ENCODE measurements at regions not wholly inside any gene's neighbourhood (a gene's known extent, or its start where the extent isn't known, plus 50 kb on each side); places are given as distances from the start of the nearest gene placed in this dataset.

DNA sequence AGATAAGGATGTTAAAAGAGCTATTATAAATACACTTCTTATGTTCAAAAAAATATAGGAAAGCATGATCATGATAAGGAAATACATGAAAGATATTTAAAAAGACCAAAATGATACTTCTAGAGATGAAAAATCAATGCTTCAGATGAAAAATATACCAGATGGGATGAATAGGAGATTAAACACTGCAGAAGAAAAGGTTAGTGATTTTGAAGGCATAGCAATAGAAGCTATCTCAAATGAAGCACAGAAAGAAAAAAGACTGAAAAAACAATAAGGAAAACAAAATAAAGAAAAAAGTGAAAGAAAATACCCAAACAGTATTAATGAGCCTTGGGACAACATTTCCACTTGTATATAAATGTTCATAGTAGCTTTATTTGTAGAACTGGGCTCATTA lies 80.7 kb upstream of the LEF1 start:
- H3K4me3 ChIP-seq (ENCODE audit: low read depth, low read length) = no peak overlapping the region

DNA sequence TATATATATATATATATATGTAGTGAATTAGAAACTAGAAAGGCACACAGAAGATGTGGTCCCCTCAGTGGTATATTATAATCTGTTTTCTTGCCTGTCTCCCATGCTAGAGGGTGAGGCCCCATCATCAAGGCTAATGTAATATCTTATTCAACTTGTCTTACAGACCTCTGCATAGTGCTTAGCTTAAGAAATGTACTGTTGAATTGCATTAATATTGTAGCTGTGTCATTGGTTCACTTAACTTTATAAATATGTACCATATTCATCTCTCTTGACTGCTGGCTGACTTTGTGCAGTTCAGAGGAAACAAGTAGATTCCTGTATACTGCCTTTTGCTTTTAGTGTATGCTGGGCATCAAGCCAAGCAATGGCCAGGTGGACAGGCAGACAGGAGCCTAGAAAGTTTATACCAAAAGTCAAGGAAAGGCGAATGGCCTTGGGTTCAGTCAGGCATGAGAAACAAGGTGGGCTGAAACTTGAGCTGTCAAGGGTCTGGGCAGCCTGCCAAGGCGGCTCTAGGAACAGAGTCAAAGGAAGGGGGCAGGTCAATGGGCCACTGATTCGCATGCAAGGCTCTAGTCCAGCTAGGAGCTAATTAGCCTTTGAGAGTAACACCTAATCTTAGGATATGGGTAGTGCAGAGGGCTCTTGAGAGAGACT lies 78.8 kb upstream of the LEF1 start:
- H3K36me3 ChIP-seq = no peaks in the 10 kb centered on the region
- TF ChIP-seq, protein P1, sequence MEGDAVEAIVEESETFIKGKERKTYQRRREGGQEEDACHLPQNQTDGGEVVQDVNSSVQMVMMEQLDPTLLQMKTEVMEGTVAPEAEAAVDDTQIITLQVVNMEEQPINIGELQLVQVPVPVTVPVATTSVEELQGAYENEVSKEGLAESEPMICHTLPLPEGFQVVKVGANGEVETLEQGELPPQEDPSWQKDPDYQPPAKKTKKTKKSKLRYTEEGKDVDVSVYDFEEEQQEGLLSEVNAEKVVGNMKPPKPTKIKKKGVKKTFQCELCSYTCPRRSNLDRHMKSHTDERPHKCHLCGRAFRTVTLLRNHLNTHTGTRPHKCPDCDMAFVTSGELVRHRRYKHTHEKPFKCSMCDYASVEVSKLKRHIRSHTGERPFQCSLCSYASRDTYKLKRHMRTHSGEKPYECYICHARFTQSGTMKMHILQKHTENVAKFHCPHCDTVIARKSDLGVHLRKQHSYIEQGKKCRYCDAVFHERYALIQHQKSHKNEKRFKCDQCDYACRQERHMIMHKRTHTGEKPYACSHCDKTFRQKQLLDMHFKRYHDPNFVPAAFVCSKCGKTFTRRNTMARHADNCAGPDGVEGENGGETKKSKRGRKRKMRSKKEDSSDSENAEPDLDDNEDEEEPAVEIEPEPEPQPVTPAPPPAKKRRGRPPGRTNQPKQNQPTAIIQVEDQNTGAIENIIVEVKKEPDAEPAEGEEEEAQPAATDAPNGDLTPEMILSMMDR (IDR thresholded peaks at IDR 0.05; ENCODE audit: low read depth, low read length) = no peak
- H3K27me3 ChIP-seq = no peaks in the 10 kb centered on the region
- peak; percentile 53 for DNase-seq
- peaks cover 7% of the 10 kb centered on the region for H3K4me1 ChIP-seq
- H3K9me3 ChIP-seq = no peaks in the 10 kb centered on the region
- no peak overlapping the region for H3K4me3 ChIP-seq (ENCODE audit: low read depth, low read length)

More for the DNA sequence above, 80.7 kb upstream of the LEF1 start:
- H3K4me1 ChIP-seq = peaks cover 7% of the 10 kb centered on the region
- no peak for DNase-seq
- H3K27me3 ChIP-seq = no peaks in the 10 kb centered on the region
- TF ChIP-seq, protein P1 (IDR thresholded peaks at IDR 0.05; ENCODE audit: low read depth, low read length) = no peak
- no peaks in the 10 kb centered on the region for H3K9me3 ChIP-seq
- H3K36me3 ChIP-seq = no peaks in the 10 kb centered on the region

DNA sequence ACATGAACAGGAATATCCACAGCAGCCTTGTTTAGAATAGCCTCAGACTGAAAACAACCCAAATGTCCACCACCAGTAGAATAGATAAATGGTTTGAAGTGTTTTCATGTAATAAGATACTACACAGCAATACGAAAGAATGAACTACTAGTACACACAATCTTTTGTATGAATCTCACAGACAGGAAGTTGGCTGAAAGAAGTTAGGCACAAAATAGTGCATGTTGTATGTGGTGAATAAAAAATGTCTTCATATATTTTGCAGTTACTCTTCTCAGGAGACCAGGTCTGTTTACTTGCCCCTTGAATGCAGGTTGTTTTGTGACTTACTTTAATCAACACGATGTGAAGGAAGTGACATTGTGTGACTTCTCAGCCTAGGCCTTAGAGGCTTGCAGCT lies 75.9 kb upstream of the LEF1 start:
- peaks cover 7% of the 10 kb centered on the region for H3K4me1 ChIP-seq
- DNase-seq = no peak
- TF ChIP-seq, protein P1 (IDR thresholded peaks at IDR 0.05; ENCODE audit: low read depth, low read length) = no peak
- no peaks in the 10 kb centered on the region for H3K36me3 ChIP-seq
- H3K27me3 ChIP-seq = no peaks in the 10 kb centered on the region
- no peaks in the 10 kb centered on the region for H3K9me3 ChIP-seq
- H3K4me3 ChIP-seq (ENCODE audit: low read depth, low read length) = no peak overlapping the region

DNA sequence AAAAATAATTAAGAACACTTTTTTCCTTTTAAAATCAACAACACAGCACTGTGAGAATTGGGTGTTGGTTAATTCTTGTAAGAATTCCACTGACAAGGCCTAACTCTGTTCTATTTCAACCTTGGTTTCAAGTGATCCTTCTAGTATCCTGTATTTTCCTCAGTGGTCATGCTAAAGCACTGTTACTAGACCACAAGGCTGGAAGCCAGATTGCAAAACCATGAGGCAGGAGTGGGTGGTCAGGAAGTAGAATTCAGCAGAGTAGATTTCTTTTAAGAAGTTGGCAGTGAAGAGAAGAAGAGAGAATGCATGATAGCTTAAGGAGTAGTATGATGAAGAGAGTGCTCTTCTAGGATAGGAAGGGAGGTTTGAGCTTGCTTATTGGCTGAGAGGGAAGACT lies 71.6 kb upstream of the LEF1 start:
- TF ChIP-seq, protein P1 (IDR thresholded peaks at IDR 0.05; ENCODE audit: low read depth, low read length) = no peak
- Histone ChIP-seq H3K9me3 (no peaks in the 10 kb centered on the region), H3K4me1 (no peaks in the 10 kb centered on the region), H3K4me3 (ENCODE audit: low read depth, low read length) (no peak overlapping the region), H3K27me3 (no peaks in the 10 kb centered on the region), H3K36me3 (no peaks in the 10 kb centered on the region)
- no peak for DNase-seq

DNA sequence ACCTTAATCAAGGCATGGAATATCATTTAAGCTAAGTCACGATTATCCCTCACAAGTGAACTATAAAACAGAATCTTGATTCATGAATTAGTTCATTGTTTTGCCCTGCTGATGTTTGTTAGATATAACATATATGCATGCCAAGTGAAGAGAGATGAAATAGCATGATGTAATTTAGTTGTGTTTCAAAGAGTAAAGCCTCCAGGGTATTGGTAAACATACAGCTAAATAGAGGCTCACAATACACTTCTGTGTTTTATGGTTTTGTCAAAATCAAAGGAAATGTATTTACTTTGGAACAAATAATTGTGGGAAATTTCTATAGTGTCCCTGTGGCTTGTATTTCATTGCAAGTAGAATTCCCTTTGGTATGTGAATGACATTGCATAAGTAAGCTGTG lies 69.0 kb upstream of the LEF1 start:
- Histone ChIP-seq H3K27me3 (no peaks in the 10 kb centered on the region), H3K9me3 (no peaks in the 10 kb centered on the region), H3K36me3 (no peaks in the 10 kb centered on the region), H3K4me3 (ENCODE audit: low read depth, low read length) (no peak overlapping the region), H3K4me1 (no peaks in the 10 kb centered on the region)
- TF ChIP-seq, protein P1 (IDR thresholded peaks at IDR 0.05; ENCODE audit: low read depth, low read length) = no peak
- no peak for DNase-seq

DNA sequence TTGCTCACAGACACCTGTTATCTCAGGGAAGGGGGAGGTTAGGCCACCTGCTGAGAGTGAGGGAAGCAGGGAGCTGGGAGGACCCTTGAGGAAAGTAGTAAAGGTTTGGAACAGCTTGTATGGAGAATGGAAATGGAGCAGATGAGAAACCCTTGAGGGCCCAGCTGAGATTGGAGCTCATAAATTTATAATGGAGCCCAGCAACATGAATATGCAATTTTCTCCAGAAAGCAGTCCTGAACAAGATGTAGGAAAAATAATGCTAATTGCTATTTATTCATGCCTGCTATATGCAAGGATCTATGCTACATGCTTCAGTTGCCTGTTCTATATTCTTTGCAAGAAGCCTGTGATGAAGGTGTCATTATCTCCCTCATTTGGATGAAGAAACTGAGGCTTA lies 67.5 kb upstream of the LEF1 start:
- TF ChIP-seq, protein P1 (IDR thresholded peaks at IDR 0.05; ENCODE audit: low read depth, low read length) = no peak
- no peak overlapping the region for H3K4me3 ChIP-seq (ENCODE audit: low read depth, low read length)
- no peaks in the 10 kb centered on the region for H3K36me3 ChIP-seq
- no peak for DNase-seq
- H3K4me1 ChIP-seq = no peaks in the 10 kb centered on the region
- H3K27me3 ChIP-seq = no peaks in the 10 kb centered on the region
- no peaks in the 10 kb centered on the region for H3K9me3 ChIP-seq

All from BE2C (cell line).